HCT116 (cell line): ENCODE measurements at regions not wholly inside any gene's neighbourhood (a gene's known extent, or its start where the extent isn't known, plus 50 kb on each side); places are given as distances from the start of the nearest gene placed in this dataset.

Experiments used
- ATAC-seq: fragments of 200-7000 bp; cut with Tn5 transposase; 2 replicates; pipeline ENCODE4 v1.9.1; 2020; ENCODE audit warnings: mild to moderate bottlenecking, moderate library complexity
- BruUV-seq: library from RNA; stranded (reverse); fragments of 400-500 nt; replicated peaks from 2 replicates; lab custom pipeline; 2021; lab: Mats Ljungman, UMichigan
- CTCF ChIA-PET: fragments of 300-600 bp; sonication (Branson Sonifier 250); formaldehyde crosslinking; loops from one replicate; lab custom pipeline; 2021; ENCODE audit warnings: antibody characterized with exemption; lab: Charles Lee
- POLR2A ChIA-PET: fragments of 300-600, 350-600 bp; sonication (Branson Sonifier 250); formaldehyde crosslinking; loops from one replicate; lab custom pipeline; 2021; ENCODE audit warnings: antibody characterized with exemption; lab: Charles Lee
- RAD21 ChIA-PET, 2 experiments: fragments of 300-600 bp; sonication (Branson Sonifier 250); formaldehyde crosslinking; loops; one replicate each; lab custom pipeline; 2023; ENCODE audit warnings: low total read pairs in 2 of 2; ENCODE audit not compliant: uncharacterized antibody in 2 of 2, unreplicated experiment in 2 of 2, low non-redundant PET in 1 of 2; lab: Charles Lee
- DNase-seq: peaks from one replicate; pipeline ENCODE4 v3.0.0-alpha.2; 2010; ENCODE audit warnings: low read depth, low spot score
- H2AFZ ChIP-seq: fragments of 200-600 bp; shearing (Covaris generic), sonication (generic); 2 replicates; pipeline ENCODE4 v1.6.1; 2017; ENCODE audit warnings: low read depth, mixed run types, mixed read lengths, antibody characterized with exemption, low read length; ENCODE audit not compliant: poor library complexity, severe bottlenecking
- H3K27ac ChIP-seq: 2 replicates; pipeline ENCODE4 v1.5.1; 2012; ENCODE audit warnings: low read depth, low read length
- H3K27me3 ChIP-seq: fragments of 200-600 bp; sonication (generic); 2 replicates; pipeline ENCODE4 v1.6.1; 2016; ENCODE audit warnings: mixed run types, low read length, mixed read lengths; ENCODE audit not compliant: insufficient read depth
- H3K36me3 ChIP-seq, 2 experiments: fragments of 200-500 bp in 1 of 2; fragments of 200-600 bp in 1 of 2; sonication (Bioruptor generic) in 1 of 2; sonication (generic) in 1 of 2; 2 replicates each; pipeline versions ENCODE4 v1.5.1 to v1.6.1; 2014 to 2016; ENCODE audit warnings: low read length in 2 of 2, inconsistent platforms in 1 of 2, mixed read lengths in 1 of 2, mixed run types in 1 of 2; ENCODE audit not compliant: insufficient read depth in 2 of 2, control insufficient read depth in 1 of 2
- H3K4me1 ChIP-seq, 2 experiments: fragments of 200-600 bp in 1 of 2; sonication (generic) in 1 of 2; 2 replicates each; pipeline versions ENCODE4 v1.5.1 to v1.6.1; 2012 to 2017; ENCODE audit warnings: low read length in 2 of 2, inconsistent platforms in 1 of 2, mild to moderate bottlenecking in 1 of 2, mixed read lengths in 1 of 2, mixed run types in 1 of 2, moderate library complexity in 1 of 2; ENCODE audit not compliant: insufficient read depth in 2 of 2, control insufficient read depth in 1 of 2
- H3K4me2 ChIP-seq: fragments of 200-600 bp; sonication (generic); 2 replicates; pipeline ENCODE4 v1.6.1; 2017; ENCODE audit warnings: mixed run types, low read length, mixed read lengths
- H3K4me3 ChIP-seq, 2 experiments: fragments of 200-600 bp in 1 of 2; sonication (generic) in 1 of 2; replicated peaks in 1 of 2; 2 replicates each; pipeline ENCODE4 v1.5.1; 2011 to 2016; ENCODE audit warnings: low read length in 2 of 2, control low read depth in 1 of 2, low read depth in 1 of 2, mild to moderate bottlenecking in 1 of 2, mixed read lengths in 1 of 2, mixed run types in 1 of 2
- H3K79me2 ChIP-seq: fragments of 200-600 bp; sonication (generic); 2 replicates; pipeline ENCODE4 v1.6.1; 2017; ENCODE audit warnings: mild to moderate bottlenecking, mixed run types, low read length, moderate library complexity, mixed read lengths; ENCODE audit not compliant: insufficient read depth
- H3K9ac ChIP-seq: fragments of 200-600 bp; sonication (generic); 2 replicates; pipeline ENCODE4 v1.6.1; 2016; ENCODE audit warnings: low read length, mixed read lengths
- H3K9me2 ChIP-seq: fragments of 200-600 bp; sonication (generic), shearing (Covaris generic); 2 replicates; pipeline ENCODE4 v1.6.1; 2017; ENCODE audit warnings: mixed run types, mild to moderate bottlenecking, moderate library complexity; ENCODE audit not compliant: insufficient read depth
- H3K9me3 ChIP-seq, 2 experiments: fragments of 200-500 bp in 1 of 2; fragments of 200-600 bp in 1 of 2; sonication (Bioruptor generic) in 1 of 2; sonication (generic) in 1 of 2; 2 replicates each; pipeline ENCODE4 v1.6.1; 2014 to 2017; ENCODE audit warnings: low read length in 2 of 2, mixed read lengths in 2 of 2, inconsistent platforms in 1 of 2, low read depth in 1 of 2, mild to moderate bottlenecking in 1 of 2, mixed run types in 1 of 2, moderate library complexity in 1 of 2; ENCODE audit not compliant: control insufficient read depth in 1 of 2, insufficient read depth in 1 of 2
- H4K20me1 ChIP-seq: fragments of 200-600 bp; sonication (generic), shearing (Covaris generic); 2 replicates; pipeline ENCODE4 v1.6.1; 2017; ENCODE audit warnings: mixed run types, mild to moderate bottlenecking, moderate library complexity; ENCODE audit not compliant: insufficient read depth
- EZH2 ChIP-seq: fragments of 200-600 bp; sonication (generic); IDR thresholded peaks from 2 replicates; pipeline ENCODE4 v1.6.1; 2017; ENCODE audit warnings: antibody characterized with exemption, mixed run types
- EZH2phosphoT487 ChIP-seq: fragments of 200-600 bp; IDR thresholded peaks from 2 replicates; pipeline ENCODE4 v1.6.1; 2018; ENCODE audit warnings: antibody characterized with exemption, borderline replicate concordance
- FOSL1 ChIP-seq: IDR thresholded peaks from 2 replicates; pipeline ENCODE4 v1.6.1; 2012; ENCODE audit warnings: low read depth
- JUND ChIP-seq: IDR thresholded peaks from 2 replicates; pipeline ENCODE4 v1.6.1; 2012
- RAD21 ChIP-seq: IDR thresholded peaks from 2 replicates; pipeline ENCODE4 v1.6.1; 2012; ENCODE audit warnings: low read depth, mild to moderate bottlenecking
- SIN3A ChIP-seq: IDR thresholded peaks from 2 replicates; pipeline ENCODE4 v1.6.1; 2012; ENCODE audit warnings: low read depth
- SRF ChIP-seq: IDR thresholded peaks from 2 replicates; pipeline ENCODE4 v1.6.1; 2012; ENCODE audit warnings: low read depth
- intact Hi-C: fragments of 100-400 bp; cut with micrococcal nuclease; formaldehyde crosslinking; loops from 2 replicates; pipeline ENCODE4 v1.10.0; 2022
- TF ChIP-seq, protein P1 (sequence below): IDR thresholded peaks from 2 replicates; pipeline ENCODE4 v1.6.1; 2012
- TF ChIP-seq, protein P2 (sequence below): IDR thresholded peaks from 2 replicates; pipeline ENCODE4 v1.6.1; 2012; ENCODE audit warnings: low read depth
- TF ChIP-seq, protein P3 (sequence below), 3 experiments: fragments of 200-600 bp in 1 of 3; sonication (generic) in 1 of 3; IDR thresholded peaks in 2 of 3; conservative IDR thresholded peaks in 1 of 3; 2 replicates each; pipeline ENCODE4 v1.5.1; 2012 to 2017; ENCODE audit warnings: low read depth in 2 of 3, low read length in 2 of 3, antibody characterized with exemption in 1 of 3, borderline replicate concordance in 1 of 3, control low read depth in 1 of 3, mild to moderate bottlenecking in 1 of 3, mixed read lengths in 1 of 3, mixed run types in 1 of 3, moderate library complexity in 1 of 3; ENCODE audit not compliant: insufficient read depth in 1 of 3
- TF ChIP-seq, protein P4 (sequence below): IDR thresholded peaks from 2 replicates; pipeline ENCODE4 v1.6.1; 2011; ENCODE audit warnings: mild to moderate bottlenecking, low read length, moderate library complexity; ENCODE audit not compliant: insufficient replicate concordance; ENCODE audit errors: extremely low read depth

DNA sequence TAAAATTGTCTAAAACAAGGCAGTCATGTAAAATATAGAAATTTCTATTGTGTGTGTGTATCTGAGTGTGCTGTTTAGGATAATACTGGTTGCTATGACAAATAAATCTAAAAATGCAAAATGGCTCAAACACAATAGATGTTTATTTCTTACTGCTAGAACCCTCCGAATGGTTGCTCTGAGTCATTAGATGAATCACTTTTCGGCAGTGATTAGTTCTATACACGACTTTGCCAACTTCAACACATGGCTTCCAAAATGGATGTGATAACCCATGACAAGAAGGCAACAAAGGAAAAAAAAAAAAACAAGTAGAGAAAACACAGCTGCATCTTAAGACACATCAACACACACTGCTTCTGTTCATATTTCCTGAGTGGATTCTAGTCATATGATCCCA lies 729.2 kb downstream of the AACS start:
- intact Hi-C loops, result no loop called here
- DNase-seq, result no peak
- Histone ChIP-seq H3K27me3 (no peaks in the 10 kb centered on the region), H3K4me1 (no peaks in the 10 kb centered on the region), H3K79me2 (no peaks in the 10 kb centered on the region)
- ATAC-seq, result no peak
- no TSS peak for BruUV-seq
- TF ChIP-seq FOSL1 (no peak), SRF (no peak), JUND (no peak), RAD21 (no peak), SIN3A (no peak), EZH2phosphoT487 (no peak), EZH2 (no peak)
- TF ChIP-seq, protein P1, sequence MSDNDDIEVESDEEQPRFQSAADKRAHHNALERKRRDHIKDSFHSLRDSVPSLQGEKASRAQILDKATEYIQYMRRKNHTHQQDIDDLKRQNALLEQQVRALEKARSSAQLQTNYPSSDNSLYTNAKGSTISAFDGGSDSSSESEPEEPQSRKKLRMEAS, result no peak
- TF ChIP-seq, protein P2, sequence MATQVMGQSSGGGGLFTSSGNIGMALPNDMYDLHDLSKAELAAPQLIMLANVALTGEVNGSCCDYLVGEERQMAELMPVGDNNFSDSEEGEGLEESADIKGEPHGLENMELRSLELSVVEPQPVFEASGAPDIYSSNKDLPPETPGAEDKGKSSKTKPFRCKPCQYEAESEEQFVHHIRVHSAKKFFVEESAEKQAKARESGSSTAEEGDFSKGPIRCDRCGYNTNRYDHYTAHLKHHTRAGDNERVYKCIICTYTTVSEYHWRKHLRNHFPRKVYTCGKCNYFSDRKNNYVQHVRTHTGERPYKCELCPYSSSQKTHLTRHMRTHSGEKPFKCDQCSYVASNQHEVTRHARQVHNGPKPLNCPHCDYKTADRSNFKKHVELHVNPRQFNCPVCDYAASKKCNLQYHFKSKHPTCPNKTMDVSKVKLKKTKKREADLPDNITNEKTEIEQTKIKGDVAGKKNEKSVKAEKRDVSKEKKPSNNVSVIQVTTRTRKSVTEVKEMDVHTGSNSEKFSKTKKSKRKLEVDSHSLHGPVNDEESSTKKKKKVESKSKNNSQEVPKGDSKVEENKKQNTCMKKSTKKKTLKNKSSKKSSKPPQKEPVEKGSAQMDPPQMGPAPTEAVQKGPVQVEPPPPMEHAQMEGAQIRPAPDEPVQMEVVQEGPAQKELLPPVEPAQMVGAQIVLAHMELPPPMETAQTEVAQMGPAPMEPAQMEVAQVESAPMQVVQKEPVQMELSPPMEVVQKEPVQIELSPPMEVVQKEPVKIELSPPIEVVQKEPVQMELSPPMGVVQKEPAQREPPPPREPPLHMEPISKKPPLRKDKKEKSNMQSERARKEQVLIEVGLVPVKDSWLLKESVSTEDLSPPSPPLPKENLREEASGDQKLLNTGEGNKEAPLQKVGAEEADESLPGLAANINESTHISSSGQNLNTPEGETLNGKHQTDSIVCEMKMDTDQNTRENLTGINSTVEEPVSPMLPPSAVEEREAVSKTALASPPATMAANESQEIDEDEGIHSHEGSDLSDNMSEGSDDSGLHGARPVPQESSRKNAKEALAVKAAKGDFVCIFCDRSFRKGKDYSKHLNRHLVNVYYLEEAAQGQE, result no peak
- TF ChIP-seq, protein P3, sequence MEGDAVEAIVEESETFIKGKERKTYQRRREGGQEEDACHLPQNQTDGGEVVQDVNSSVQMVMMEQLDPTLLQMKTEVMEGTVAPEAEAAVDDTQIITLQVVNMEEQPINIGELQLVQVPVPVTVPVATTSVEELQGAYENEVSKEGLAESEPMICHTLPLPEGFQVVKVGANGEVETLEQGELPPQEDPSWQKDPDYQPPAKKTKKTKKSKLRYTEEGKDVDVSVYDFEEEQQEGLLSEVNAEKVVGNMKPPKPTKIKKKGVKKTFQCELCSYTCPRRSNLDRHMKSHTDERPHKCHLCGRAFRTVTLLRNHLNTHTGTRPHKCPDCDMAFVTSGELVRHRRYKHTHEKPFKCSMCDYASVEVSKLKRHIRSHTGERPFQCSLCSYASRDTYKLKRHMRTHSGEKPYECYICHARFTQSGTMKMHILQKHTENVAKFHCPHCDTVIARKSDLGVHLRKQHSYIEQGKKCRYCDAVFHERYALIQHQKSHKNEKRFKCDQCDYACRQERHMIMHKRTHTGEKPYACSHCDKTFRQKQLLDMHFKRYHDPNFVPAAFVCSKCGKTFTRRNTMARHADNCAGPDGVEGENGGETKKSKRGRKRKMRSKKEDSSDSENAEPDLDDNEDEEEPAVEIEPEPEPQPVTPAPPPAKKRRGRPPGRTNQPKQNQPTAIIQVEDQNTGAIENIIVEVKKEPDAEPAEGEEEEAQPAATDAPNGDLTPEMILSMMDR (IDR thresholded peaks at IDR 0.05 in 2 of 3, conservative IDR thresholded peaks at IDR 0.05 in 1 of 3; ENCODE audit: borderline replicate concordance in 1 of 3, insufficient read depth in 1 of 3, low read depth in 2 of 3, low read length in 2 of 3), result no peak
- TF ChIP-seq, protein P4, sequence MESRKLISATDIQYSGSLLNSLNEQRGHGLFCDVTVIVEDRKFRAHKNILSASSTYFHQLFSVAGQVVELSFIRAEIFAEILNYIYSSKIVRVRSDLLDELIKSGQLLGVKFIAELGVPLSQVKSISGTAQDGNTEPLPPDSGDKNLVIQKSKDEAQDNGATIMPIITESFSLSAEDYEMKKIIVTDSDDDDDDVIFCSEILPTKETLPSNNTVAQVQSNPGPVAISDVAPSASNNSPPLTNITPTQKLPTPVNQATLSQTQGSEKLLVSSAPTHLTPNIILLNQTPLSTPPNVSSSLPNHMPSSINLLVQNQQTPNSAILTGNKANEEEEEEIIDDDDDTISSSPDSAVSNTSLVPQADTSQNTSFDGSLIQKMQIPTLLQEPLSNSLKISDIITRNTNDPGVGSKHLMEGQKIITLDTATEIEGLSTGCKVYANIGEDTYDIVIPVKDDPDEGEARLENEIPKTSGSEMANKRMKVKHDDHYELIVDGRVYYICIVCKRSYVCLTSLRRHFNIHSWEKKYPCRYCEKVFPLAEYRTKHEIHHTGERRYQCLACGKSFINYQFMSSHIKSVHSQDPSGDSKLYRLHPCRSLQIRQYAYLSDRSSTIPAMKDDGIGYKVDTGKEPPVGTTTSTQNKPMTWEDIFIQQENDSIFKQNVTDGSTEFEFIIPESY, result no peak
- TF ChIP-seq, all 23 proteins: peak for 0
- Histone ChIP-seq H3K9me2 (no peaks in the 10 kb centered on the region), H4K20me1 (no peaks in the 10 kb centered on the region), H3K9ac (no peak overlapping the region), H3K9me3 (peaks cover 4 to 5% of the 10 kb centered on the region in 2 experiments; a peak in 2 of 4 replicates), H3K36me3 (no peaks in the 10 kb centered on the region), H3K4me2 (no peak overlapping the region), H3K4me3 (no peak overlapping the region), H2AFZ (no peak overlapping the region), H3K27ac (no peak overlapping the region)
- CTCF ChIA-PET, result no interaction called here
- RAD21 ChIA-PET, result no interaction called here
- POLR2A ChIA-PET, result no interaction called here
